ENCODE measurements at regions not wholly inside any gene's neighbourhood (a gene's known extent, or its start where the extent isn't known, plus 50 kb on each side); places are given as distances from the start of the nearest gene placed in this dataset.

GRCh38 chr17:27376637-27377547 lies 79.4 kb upstream of the KSR1 start:
- Histone ChIP-seq H3K9me3 (ENCODE audit: control insufficient read depth, insufficient read depth, low read depth, low read length) (no peaks in the 10 kb centered on the region), H3K27me3 (ENCODE audit: control insufficient read depth, insufficient read depth, low read length) (no peaks in the 10 kb centered on the region), H3K27ac (ENCODE audit: low read length) (no peak overlapping the region), H3K4me1 (ENCODE audit: control insufficient read depth, insufficient read depth, low read length) (peaks cover 16% of the 10 kb centered on the region), H3K36me3 (ENCODE audit: control insufficient read depth, insufficient read depth, low read length) (no peaks in the 10 kb centered on the region), H3K4me3 (ENCODE audit: low read depth in 2 of 2, low read length in 2 of 2) (no peak overlapping the region)
- ATAC-seq = no peak
- POLR2A ChIA-PET = no interaction called here
- BruUV-seq (replicated peaks) = no TSS peak
- TF ChIP-seq POLR2AphosphoS5 (IDR thresholded peaks at IDR 0.05; ENCODE audit: low read depth, low read length) (no peak), CTCF (IDR thresholded peaks at IDR 0.05) (no peak), REST (IDR thresholded peaks at IDR 0.05; ENCODE audit: insufficient read depth in 1 of 2, low read depth in 2 of 2, low read length in 1 of 2) (no peak), SIN3A (IDR thresholded peaks at IDR 0.05; ENCODE audit: borderline replicate concordance, insufficient read depth, low read depth, low read length) (no peak), TCF7L2 (IDR thresholded peaks at IDR 0.05; ENCODE audit: low read depth, low read length) (no peak)
- in situ Hi-C loops (cut with HindIII; ENCODE audit: low pct_unique_long_range_greater_than_20kb, low sequenced_read_pairs) = no loop called here
- intact Hi-C loops (cut with micrococcal nuclease; ENCODE audit: unreplicated experiment) = no loop called here
- DNase-seq (ENCODE audit: low read depth, low spot score) = peak; percentile 65
- CTCF ChIA-PET = no interaction called here

DNA sequence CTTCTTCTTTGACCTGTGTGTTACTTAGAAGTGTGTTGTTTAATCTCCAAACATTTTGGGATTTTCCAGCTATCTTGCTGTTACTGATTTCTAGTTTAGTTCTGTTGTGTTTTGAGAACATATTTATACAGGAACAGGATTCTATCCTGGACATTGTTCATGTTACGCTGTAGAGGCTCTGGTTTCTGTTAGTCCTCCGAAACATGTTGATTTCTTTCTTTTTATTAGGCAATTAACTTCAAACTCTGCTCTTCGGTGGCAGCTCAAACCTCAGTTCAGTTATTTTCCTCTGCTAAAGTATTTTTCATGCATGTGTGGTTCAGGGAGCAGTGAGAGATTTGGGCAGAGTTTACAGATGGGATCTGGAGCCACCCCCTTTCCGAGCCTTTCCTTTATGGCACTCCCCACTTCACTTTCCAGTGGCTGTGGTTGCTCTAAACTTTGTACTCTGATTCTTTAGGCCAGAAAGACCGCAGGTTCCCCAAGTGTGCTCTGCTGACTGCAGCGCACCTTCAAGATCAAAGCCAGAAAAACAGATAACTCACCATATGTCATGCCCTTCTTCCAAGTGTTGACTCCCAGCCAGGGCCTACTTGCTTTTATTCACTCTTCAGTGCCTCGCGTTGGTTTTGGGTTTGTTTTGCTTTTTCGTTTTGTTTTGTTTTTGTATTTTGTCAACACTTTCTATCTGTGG lies 77.6 kb upstream of the KSR1 start:
- peaks cover 16% of the 10 kb centered on the region for H3K4me1 ChIP-seq (ENCODE audit: control insufficient read depth, insufficient read depth, low read length)
- POLR2A ChIA-PET = interaction anchor here (0.6 kb wide), 2 partner anchors 49 to 84 kb away, joined by 4 read pairs; no protein-coding TSS in a partner anchor

More for the DNA sequence above, 77.6 kb upstream of the KSR1 start:
- Histone ChIP-seq H3K27ac (ENCODE audit: low read length) (no peak overlapping the region), H3K36me3 (ENCODE audit: control insufficient read depth, insufficient read depth, low read length) (no peaks in the 10 kb centered on the region), H3K27me3 (ENCODE audit: control insufficient read depth, insufficient read depth, low read length) (no peaks in the 10 kb centered on the region), H3K4me3 (ENCODE audit: low read depth in 2 of 2, low read length in 2 of 2) (peak overlapping the region in 1 of 2 experiments; percentile 4; a peak in 1 of 4 replicates), H3K9me3 (ENCODE audit: control insufficient read depth, insufficient read depth, low read depth, low read length) (no peaks in the 10 kb centered on the region)
- no peak for ATAC-seq
- CTCF ChIA-PET = no interaction called here
- intact Hi-C loops (cut with micrococcal nuclease; ENCODE audit: unreplicated experiment) (no loop called here), in situ Hi-C loops (cut with HindIII; ENCODE audit: low pct_unique_long_range_greater_than_20kb, low sequenced_read_pairs) (no loop called here)
- no peak for TF ChIP-seq CTCF (IDR thresholded peaks at IDR 0.05)
- TF ChIP-seq POLR2AphosphoS5 (IDR thresholded peaks at IDR 0.05; ENCODE audit: low read depth, low read length) = no peak
- no peak for TF ChIP-seq TCF7L2 (IDR thresholded peaks at IDR 0.05; ENCODE audit: low read depth, low read length)
- DNase-seq (ENCODE audit: low read depth, low spot score) = no peak
- BruUV-seq (replicated peaks) = no TSS peak
